ENCODE measurements at regions not wholly inside any gene's neighbourhood (a gene's known extent, or its start where the extent isn't known, plus 50 kb on each side); places are given as distances from the start of the nearest gene placed in this dataset.

DNA sequence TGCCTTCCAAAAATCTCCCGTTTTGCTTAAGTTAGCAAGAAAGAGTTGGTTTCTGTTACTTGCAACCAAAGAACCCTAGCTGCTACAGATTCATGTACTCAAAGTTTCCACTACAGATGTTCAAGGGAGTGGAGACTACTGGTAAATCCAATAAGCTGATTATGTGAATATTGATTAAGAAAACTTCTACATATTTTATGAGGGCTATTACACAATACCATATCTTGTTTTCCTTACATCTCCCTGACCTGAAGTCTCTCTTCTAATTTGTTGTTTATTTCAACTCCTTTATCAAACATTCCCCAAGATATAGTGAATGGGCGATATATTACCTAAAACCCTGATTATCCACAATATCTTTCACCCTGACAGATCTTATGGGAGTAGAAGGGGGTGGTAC, 164.4 kb upstream of the PLXNC1 start:
- TF ChIP-seq, protein P1, sequence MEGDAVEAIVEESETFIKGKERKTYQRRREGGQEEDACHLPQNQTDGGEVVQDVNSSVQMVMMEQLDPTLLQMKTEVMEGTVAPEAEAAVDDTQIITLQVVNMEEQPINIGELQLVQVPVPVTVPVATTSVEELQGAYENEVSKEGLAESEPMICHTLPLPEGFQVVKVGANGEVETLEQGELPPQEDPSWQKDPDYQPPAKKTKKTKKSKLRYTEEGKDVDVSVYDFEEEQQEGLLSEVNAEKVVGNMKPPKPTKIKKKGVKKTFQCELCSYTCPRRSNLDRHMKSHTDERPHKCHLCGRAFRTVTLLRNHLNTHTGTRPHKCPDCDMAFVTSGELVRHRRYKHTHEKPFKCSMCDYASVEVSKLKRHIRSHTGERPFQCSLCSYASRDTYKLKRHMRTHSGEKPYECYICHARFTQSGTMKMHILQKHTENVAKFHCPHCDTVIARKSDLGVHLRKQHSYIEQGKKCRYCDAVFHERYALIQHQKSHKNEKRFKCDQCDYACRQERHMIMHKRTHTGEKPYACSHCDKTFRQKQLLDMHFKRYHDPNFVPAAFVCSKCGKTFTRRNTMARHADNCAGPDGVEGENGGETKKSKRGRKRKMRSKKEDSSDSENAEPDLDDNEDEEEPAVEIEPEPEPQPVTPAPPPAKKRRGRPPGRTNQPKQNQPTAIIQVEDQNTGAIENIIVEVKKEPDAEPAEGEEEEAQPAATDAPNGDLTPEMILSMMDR (conservative IDR thresholded peaks at IDR 0.05; ENCODE audit: low read depth, low read length): no peak
- DNase-seq (ENCODE audit: low read depth): no peak
- no peak overlapping the region for H3K4me3 ChIP-seq (ENCODE audit: low read depth, low read length)

DNA sequence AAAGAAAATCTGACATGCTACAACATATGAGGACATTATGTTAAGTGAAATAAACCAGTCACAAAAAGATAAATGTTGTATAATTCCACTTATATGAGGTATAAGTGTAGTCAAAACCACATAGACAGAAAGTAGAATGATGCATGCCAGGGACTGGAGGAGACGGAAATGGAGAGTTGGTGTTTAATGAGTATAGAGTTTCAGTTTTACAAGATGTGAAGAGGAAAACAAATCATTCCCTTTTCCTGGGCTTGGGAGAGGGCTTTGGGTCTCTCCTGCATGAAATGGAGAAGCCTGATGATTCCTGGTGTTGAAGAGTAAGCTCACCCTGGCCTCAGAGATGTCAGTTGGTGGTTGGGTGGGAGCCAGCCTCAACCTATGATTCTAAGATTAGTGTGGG, 158.4 kb upstream of the PLXNC1 start:
- DNase-seq (ENCODE audit: low read depth): no peak
- no peak overlapping the region for H3K4me3 ChIP-seq (ENCODE audit: low read depth, low read length)
- TF ChIP-seq, protein P1 (conservative IDR thresholded peaks at IDR 0.05; ENCODE audit: low read depth, low read length): no peak

DNA sequence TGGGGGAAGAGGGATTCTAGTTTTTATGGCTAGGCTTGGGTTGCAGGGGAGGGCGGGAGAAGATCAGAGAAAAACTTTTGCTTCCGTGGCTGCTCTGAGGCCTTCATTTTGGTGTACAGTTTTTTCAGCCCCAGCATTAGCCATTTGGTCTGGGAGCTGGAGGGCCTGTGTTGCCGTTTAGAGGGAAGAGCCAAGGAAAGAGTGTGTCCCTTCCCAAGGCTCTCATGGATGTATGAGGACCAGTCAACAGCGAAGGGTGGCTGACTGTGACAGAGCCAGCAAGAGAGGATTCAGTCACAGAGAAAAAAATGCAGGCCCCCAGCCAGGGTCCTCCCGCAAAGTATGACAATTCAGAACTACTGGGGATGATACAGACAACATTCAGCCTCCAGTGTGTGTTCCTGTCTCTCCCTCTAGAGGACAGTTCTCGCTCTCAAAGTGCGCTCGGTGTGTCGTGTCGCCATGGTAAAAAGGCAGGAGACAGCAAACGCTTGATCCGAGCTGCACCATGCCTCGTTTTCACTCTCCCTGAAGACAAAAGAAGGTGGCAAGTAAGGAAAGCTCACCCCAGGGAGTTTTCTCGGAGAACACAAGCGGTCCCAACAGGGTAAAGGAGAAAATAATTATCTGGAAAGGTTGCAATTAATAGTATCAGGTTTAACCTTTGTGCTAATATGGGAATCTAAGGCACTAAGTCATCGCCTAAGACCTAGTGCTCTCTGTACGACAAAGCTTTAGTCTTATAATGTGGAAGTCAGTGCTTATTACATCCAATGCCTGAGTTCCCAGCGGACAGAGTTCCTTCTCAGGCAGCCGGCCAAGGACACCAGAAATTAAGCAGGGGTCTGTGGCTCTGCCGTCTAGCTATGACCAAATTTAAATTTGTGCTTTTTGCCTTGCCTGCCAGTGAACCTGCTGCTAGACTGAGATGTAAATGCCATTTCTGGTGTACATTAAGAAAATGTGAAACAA, 157.3 kb upstream of the PLXNC1 start:
- TF ChIP-seq, protein P1 (conservative IDR thresholded peaks at IDR 0.05; ENCODE audit: low read depth, low read length): peak; percentile 76
- DNase-seq (ENCODE audit: low read depth): peak; percentile 73
- H3K4me3 ChIP-seq (ENCODE audit: low read depth, low read length): peak overlapping the region; percentile 13

DNA sequence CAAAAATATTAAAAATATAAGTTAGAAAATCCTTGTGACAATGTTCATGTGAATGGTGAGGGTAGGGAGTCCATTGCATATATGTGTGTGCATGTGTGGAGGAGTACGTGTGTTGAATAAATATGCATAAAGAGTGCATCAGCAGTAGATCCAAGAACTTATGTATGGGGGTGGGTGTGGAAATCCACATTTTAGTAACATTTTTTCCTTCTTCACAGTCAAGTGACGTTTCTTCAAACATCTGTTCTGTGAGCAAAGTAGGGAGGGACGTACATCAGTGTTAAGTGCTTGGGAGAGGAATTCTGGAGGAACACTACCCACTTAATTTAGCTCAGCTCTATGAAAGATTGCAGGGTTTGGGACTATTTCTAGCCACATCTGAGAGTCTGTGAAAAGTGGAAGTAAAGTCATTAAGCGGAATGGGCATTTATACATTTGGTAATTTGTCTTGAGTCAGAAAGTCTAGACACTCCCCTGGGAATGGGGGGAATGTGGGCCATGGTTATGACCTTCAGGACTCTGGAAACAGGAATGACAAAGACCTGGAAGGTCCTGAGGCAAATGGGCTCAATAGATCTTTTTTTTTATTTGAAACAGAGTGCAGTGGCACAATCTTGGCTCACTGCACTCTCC, 156.4 kb upstream of the PLXNC1 start:
- TF ChIP-seq, protein P1 (conservative IDR thresholded peaks at IDR 0.05; ENCODE audit: low read depth, low read length): no peak

DNA sequence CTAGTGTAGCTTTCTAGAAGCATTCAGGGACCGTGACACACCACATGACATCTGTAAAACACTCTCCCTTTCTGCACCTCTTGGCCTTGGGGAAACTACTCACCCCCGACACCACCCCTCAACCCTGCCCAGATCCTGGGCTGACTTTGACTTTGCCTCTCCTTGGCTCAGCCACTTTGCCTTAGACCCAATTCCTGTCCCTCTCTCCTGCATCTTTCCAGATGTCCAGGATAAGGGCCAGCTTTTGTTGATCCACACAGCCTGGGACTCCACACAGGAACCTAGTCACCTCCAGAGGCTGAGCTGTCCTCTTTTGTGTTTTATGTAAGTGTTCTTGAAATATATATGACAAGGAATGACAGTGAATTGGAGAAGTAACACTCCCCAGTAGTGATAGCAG, 153.7 kb upstream of the PLXNC1 start:
- H3K4me3 ChIP-seq (ENCODE audit: low read depth, low read length): no peak overlapping the region
- TF ChIP-seq, protein P1 (conservative IDR thresholded peaks at IDR 0.05; ENCODE audit: low read depth, low read length): no peak
- no peak for DNase-seq (ENCODE audit: low read depth)

More for the DNA sequence above, 156.4 kb upstream of the PLXNC1 start:
- H3K4me3 ChIP-seq (ENCODE audit: low read depth, low read length): no peak overlapping the region
- DNase-seq (ENCODE audit: low read depth): no peak

DNA sequence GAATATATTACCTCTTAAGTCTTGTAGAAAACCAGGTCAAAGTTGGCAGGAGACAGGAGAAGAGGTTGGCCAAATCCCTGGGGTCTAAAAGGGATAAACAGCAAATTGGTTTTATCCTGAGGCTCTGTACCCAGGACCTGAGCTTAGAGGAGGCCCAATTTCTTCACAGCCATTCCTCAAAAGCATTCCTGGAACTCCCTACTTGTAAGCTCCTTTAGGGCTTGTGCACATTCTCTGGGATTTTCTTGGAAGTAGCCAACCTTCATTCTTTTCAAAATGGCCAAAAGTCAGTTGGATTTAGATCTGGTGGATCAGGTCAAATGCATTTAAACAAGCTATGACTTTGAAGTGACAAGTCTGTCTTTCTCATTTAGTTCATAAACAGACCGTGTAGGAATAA, 152.1 kb upstream of the PLXNC1 start:
- DNase-seq (ENCODE audit: low read depth): no peak
- TF ChIP-seq, protein P1 (conservative IDR thresholded peaks at IDR 0.05; ENCODE audit: low read depth, low read length): no peak
- no peak overlapping the region for H3K4me3 ChIP-seq (ENCODE audit: low read depth, low read length)

All from choroid plexus epithelial cell (primary cell).